ENCODE measurements at regions not wholly inside any gene's neighbourhood (a gene's known extent, or its start where the extent isn't known, plus 50 kb on each side); places are given as distances from the start of the nearest gene placed in this dataset.

- no peak for DNase-seq
Observed at GRCh38 chr7:46855851-46856250, 726.1 kb downstream of the TNS3 start.

GRCh38 chr7:46854958-46855473, 726.9 kb downstream of the TNS3 start:
- no peak for DNase-seq

- no peak for DNase-seq
Observed at GRCh38 chr7:46853451-46853850, 728.5 kb downstream of the TNS3 start.

DNA sequence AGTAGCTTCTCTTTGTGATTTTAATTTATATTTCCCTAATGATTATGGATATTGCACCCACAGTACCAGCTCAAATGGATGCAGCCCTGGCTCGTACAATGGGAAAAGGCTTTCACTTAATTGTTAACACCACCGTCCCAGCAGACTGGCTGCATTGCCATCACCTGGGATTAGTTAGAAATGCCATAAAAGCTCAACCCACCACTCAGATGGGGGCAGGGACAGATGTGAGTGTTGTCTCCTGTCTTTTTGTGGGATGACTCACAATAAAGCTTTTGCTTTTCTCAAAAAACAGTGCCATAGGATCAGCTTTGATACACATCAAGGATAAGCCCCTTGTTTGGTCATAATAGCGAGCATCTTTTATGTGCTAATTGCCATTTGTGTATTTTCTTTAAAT, 729.1 kb downstream of the TNS3 start:
- DNase-seq, result no peak

GRCh38 chr7:46850563-46851330, 731.2 kb downstream of the TNS3 start:
- DNase-seq, result no peak

- no peak for DNase-seq
Observed at GRCh38 chr7:46848944-46849343, 733.0 kb downstream of the TNS3 start.

DNA sequence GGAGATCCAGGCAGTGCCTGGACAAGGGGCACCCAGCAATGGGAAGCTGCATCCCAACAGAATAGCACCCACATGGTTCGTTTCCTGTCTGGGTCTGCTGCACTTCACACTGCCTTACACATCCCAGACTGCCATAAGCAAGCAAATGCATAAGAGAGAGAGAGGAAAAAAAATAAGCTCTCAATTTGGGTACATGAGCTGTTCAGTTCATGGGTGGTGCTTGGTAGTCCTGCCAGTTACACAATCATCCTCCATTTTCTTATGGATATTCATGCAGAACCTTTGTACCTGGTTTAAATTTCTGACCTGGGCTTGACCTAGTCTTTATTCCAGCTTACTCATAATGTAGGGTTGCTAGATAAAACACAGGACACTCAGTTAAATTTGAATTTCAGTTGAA, 733.6 kb downstream of the TNS3 start:
- no peak for DNase-seq

DNA sequence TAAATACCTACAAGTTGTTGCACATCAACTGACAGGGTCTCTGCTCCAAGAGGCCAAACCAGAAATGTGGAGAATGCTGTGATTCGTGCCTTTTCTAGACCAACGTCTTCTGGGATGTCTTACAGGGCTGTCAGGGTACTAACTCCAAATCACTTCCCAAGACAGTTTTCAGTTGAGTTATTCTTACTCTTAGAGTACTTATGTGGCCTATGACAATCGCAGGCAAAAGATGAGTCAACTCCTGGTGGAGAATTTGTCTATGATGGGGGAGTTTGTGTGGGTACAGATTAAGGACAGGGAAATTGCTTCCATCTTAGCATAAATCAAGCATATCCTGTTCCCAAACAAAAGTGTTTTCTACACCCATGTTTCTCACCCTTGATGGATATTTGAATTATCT, 734.8 kb downstream of the TNS3 start:
- no peak for DNase-seq

- no peak for DNase-seq
Observed at GRCh38 chr7:46844486-46844885, 737.4 kb downstream of the TNS3 start.

- no peak for DNase-seq
Observed at GRCh38 chr7:46841248-46841647, 740.7 kb downstream of the TNS3 start.

DNA sequence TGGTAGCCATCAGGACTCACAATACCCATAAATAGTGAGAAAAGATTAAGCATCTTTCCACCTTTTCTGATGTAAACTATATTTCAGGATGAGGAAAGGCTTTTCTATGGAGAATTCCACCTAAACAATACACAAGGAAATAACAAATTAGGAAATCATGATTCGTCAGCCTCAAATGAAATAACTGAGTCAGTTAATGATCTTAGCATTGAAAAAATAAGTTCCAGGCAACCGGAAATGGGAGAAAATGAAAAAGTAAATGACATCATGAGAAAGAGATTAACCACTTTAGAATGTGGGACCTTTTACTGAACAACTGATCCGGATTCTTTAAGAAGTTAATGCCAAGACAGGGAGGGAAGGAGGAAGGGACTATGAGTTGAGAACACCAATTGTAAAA, 742.3 kb downstream of the TNS3 start:
- DNase-seq, result no peak

DNA sequence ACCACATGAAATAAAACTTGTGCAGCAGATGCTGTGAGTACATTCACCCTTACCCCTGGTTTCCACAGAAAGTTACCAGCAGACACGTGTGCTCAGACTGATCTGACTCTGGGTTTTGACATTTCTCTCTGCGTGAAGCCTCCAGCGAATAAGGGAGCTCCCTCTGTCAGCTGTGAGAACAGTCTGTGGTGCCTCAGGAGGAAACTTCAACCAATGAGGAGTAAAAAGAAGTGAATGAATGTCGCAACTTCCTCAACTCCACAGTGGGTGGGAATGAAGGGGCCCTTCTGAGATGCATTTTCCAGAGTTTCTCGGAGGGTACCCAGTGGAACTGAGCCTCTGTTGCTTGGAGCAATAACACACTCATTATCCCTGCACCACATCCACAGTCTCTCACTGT, 743.4 kb downstream of the TNS3 start:
- DNase-seq, result no peak

GRCh38 chr7:46835556-46835955, 746.4 kb downstream of the TNS3 start:
- no peak for DNase-seq

DNA sequence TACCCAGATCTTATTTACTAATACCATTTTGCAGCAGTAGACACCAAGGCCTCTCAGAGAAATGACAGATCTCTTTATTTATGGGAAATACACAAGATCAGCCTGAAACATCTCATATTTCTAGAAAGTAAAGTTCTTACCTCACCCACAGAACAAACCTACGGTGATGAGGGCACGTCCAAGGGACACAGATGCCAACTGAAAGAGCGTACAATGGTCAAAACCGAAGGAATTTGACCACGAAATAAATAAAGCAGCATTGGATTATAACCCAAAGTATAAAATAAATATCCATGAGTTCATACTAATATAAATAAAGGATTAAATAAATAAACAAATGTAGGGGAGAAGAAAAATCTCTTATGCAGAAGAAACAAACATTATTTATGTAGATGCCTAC, 747.0 kb downstream of the TNS3 start:
- no peak for DNase-seq

GRCh38 chr7:46833197-46833596, 748.7 kb downstream of the TNS3 start:
- DNase-seq, result no peak

GRCh38 chr7:46832136-46832535, 749.8 kb downstream of the TNS3 start:
- DNase-seq, result no peak

GRCh38 chr7:46819819-46820218, 762.1 kb downstream of the TNS3 start:
- no peak for DNase-seq

DNA sequence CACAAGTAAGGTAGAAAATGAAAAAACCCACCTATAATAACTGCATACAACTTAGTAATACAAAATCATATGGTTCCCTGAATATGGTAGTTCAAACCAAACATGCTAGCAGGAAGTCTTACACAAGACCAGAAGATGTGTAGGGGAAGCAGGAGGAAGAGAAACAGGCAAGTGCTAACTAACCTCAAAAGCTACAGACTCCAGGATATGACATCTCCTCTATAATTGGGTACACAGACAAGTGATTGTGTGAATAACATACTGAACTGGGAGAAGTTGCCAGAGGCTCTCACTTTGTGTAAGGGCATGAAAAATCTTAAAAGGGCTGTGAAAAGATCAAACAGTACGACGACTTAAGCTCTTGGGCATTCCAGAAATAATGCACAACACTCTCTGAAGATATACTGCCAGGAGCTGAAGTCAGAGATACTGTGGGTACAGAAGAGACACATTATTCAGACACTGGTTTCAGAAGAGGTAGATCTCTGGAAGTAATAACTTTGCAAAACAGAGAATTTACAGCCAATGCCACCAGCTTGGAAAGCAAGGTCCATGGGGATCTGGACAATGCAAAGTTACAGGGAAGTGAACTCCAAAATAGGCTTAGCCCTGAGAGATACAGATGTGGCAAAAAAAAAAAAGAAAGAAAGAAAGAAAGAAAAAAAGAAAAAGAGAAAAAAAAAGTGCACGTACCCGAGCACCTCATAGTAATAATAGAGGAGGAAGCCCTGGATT, 767.2 kb downstream of the TNS3 start:
- no peak for DNase-seq

- no peak for DNase-seq
Observed at GRCh38 chr7:46812101-46812675, 769.7 kb downstream of the TNS3 start.

- DNase-seq, result no peak
Observed at GRCh38 chr7:46811529-46811928, 770.4 kb downstream of the TNS3 start.

DNA sequence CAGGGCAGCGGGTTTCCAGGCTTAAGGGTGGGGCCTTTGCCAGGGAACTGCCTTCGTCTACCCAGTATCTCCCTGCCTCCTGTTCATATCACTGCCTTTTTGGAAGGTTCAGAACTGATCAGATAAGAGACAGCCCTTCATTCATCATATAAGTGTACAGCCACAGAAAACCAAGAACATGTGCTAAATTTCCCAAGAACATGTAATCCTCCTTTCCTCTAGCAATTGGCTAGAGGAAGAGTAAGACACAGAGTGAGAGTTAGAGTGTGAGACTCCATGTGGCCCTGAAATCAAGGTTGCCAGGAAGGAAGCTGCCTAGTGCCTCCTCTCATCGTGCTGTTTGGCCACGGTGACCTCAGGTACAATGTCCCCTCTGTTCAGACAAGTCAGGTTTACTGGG, 770.9 kb downstream of the TNS3 start:
- no peak for DNase-seq

- no peak for DNase-seq
Observed at GRCh38 chr7:46809886-46810285, 772.0 kb downstream of the TNS3 start.

DNA sequence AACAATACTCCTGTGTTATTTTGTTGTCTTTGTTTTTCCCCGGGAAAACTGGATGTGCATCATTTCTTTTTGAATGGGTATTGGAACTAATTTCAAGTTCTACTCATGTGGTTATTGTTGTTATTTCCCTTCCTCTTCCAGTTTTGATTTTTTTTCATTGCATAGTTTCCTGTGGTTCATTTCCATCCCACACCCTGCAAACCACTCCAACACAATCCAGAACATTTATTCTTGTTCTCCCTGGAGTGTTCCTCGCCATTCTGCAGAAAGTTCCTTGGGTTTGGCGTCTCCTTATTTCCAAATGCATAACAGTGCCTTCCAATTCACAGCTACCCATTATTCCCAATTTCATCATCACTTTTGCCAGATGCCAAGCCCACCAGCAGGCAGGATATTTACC, 775.1 kb downstream of the TNS3 start:
- DNase-seq, result no peak

DNA sequence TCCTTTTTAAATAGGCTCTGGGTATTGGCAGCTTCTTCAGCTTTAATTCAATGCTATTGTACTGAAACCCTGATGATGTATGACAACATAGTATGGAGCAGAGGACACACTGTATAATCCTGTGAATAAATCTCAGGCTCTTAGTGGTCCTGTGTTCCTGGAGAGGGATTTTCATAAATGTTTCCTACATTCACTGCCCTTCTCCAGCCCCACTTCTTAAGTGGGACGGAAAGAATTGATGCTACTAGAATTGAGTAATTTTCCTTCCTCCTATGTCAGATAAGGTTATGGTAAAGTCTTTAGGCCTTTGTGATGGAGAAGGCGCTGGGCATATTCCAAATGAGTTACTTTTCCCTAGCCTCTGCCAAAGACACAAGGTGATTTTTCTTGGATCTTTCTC, 779.4 kb downstream of the TNS3 start:
- no peak for DNase-seq

All from DMS79 (cell line).